ENCODE measurements at regions not wholly inside any gene's neighbourhood (a gene's known extent, or its start where the extent isn't known, plus 50 kb on each side); places are given as distances from the start of the nearest gene placed in this dataset.

DNA sequence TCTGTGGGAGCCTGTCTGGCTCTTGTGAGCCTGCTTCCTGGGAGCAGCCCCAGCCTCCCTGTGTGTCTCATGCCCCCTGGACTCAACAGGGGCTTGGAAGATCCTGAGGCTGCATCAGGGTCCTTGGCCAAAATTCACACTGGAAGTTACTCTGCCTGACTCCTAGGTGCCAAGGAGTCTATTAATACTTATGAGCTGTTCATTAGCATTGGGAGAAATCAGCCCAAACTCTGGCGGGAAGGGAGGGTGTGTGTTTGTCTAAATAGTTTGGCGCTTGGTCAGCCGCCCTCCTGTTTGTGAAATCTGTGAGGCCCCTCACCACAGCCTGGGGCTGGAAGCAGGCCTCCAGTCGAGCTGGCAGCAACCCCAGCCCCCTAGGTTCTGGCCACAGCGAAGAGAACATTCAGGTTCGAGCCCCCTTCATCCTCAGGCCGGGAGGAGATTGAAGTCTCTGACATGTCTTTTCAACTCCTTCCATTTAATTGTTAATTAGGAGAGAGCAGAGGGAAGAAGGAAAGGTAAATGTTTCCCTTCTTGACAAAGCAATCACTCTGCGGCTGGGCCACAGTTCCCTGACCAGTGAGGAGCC, 82.1 kb upstream of the F3 start:
- TF ChIP-seq GABPA (IDR thresholded peaks at IDR 0.05; ENCODE audit: low read depth) = no peak
- TF ChIP-seq POLR2AphosphoS5 (IDR thresholded peaks at IDR 0.05; ENCODE audit: low read depth) = no peak
- no peak for TF ChIP-seq SPI1 (IDR thresholded peaks at IDR 0.05; ENCODE audit: borderline replicate concordance, low read depth)
- TF ChIP-seq, protein P1, sequence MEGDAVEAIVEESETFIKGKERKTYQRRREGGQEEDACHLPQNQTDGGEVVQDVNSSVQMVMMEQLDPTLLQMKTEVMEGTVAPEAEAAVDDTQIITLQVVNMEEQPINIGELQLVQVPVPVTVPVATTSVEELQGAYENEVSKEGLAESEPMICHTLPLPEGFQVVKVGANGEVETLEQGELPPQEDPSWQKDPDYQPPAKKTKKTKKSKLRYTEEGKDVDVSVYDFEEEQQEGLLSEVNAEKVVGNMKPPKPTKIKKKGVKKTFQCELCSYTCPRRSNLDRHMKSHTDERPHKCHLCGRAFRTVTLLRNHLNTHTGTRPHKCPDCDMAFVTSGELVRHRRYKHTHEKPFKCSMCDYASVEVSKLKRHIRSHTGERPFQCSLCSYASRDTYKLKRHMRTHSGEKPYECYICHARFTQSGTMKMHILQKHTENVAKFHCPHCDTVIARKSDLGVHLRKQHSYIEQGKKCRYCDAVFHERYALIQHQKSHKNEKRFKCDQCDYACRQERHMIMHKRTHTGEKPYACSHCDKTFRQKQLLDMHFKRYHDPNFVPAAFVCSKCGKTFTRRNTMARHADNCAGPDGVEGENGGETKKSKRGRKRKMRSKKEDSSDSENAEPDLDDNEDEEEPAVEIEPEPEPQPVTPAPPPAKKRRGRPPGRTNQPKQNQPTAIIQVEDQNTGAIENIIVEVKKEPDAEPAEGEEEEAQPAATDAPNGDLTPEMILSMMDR (IDR thresholded peaks at IDR 0.05; ENCODE audit: insufficient read depth, low read length) = no peak
- TF ChIP-seq, protein P2, sequence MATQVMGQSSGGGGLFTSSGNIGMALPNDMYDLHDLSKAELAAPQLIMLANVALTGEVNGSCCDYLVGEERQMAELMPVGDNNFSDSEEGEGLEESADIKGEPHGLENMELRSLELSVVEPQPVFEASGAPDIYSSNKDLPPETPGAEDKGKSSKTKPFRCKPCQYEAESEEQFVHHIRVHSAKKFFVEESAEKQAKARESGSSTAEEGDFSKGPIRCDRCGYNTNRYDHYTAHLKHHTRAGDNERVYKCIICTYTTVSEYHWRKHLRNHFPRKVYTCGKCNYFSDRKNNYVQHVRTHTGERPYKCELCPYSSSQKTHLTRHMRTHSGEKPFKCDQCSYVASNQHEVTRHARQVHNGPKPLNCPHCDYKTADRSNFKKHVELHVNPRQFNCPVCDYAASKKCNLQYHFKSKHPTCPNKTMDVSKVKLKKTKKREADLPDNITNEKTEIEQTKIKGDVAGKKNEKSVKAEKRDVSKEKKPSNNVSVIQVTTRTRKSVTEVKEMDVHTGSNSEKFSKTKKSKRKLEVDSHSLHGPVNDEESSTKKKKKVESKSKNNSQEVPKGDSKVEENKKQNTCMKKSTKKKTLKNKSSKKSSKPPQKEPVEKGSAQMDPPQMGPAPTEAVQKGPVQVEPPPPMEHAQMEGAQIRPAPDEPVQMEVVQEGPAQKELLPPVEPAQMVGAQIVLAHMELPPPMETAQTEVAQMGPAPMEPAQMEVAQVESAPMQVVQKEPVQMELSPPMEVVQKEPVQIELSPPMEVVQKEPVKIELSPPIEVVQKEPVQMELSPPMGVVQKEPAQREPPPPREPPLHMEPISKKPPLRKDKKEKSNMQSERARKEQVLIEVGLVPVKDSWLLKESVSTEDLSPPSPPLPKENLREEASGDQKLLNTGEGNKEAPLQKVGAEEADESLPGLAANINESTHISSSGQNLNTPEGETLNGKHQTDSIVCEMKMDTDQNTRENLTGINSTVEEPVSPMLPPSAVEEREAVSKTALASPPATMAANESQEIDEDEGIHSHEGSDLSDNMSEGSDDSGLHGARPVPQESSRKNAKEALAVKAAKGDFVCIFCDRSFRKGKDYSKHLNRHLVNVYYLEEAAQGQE (IDR thresholded peaks at IDR 0.05; ENCODE audit: insufficient replicate concordance, low read depth) = no peak
- H3K4me3 ChIP-seq (replicated peaks; ENCODE audit: insufficient read depth, low read length) = no peak overlapping the region
- DNase-seq (ENCODE audit: low read depth in 1 of 2, low spot score in 1 of 2) = no peak
- H3K27ac ChIP-seq (replicated peaks) = no peak overlapping the region
- H3K27me3 ChIP-seq (ENCODE audit: insufficient read depth, poor library complexity, severe bottlenecking) = no peaks in the 10 kb centered on the region

DNA sequence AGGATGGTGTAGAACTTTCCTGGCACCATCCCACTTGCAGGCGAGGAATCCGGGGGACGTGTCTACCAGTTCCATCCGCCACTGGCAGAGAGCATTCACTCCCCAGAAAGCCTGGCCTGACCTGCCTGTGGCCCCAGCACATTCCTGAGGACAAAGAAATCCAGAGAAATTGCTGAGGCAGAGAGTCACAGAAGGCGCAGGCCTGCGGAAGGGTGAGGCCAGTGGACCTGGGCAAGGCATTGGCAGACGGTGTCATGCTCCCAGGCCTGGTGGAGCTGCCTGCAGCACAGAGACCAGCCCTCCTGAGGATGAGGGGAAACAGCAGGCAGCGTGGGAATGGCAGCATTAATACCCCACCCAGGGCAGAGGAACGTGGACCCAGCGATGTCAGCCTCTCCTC, 81.2 kb upstream of the F3 start:
- DNase-seq (ENCODE audit: low read depth in 1 of 2, low spot score in 1 of 2) = no peak
- Histone ChIP-seq H3K4me3 (replicated peaks; ENCODE audit: insufficient read depth, low read length) (no peak overlapping the region), H3K27ac (replicated peaks) (no peak overlapping the region), H3K27me3 (ENCODE audit: insufficient read depth, poor library complexity, severe bottlenecking) (no peaks in the 10 kb centered on the region)
- no peak for TF ChIP-seq SPI1 (IDR thresholded peaks at IDR 0.05; ENCODE audit: borderline replicate concordance, low read depth)

DNA sequence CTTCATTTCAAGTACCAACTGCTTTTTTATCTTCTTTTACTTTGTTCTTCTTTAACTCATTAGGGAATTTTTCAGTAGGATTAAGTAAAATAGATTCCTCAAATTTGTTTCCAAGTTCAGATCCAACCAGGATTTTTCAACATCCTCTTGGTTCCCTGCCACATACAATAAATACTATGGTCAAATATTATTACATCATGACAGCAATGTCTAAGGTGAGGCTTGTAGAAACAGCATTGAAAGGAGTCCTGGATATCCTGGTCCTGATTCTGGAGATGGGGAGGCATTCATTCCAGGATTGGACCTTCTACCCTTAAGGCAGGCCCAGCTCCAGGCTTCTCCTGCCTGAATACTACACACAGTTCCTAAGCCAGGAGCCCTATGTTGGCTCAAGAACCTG, 80.2 kb upstream of the F3 start:
- no peak overlapping the region for H3K4me3 ChIP-seq (replicated peaks; ENCODE audit: insufficient read depth, low read length)
- TF ChIP-seq, protein P1 (IDR thresholded peaks at IDR 0.05; ENCODE audit: insufficient read depth, low read length) = no peak
- TF ChIP-seq, protein P2 (IDR thresholded peaks at IDR 0.05; ENCODE audit: insufficient replicate concordance, low read depth) = no peak
- no peak for TF ChIP-seq POLR2AphosphoS5 (IDR thresholded peaks at IDR 0.05; ENCODE audit: low read depth)
- TF ChIP-seq GABPA (IDR thresholded peaks at IDR 0.05; ENCODE audit: low read depth) = no peak
- no peak for TF ChIP-seq SPI1 (IDR thresholded peaks at IDR 0.05; ENCODE audit: borderline replicate concordance, low read depth)
- DNase-seq (ENCODE audit: low read depth in 1 of 2, low spot score in 1 of 2) = no peak
- H3K27me3 ChIP-seq (ENCODE audit: insufficient read depth, poor library complexity, severe bottlenecking) = no peaks in the 10 kb centered on the region
- no peak overlapping the region for H3K27ac ChIP-seq (replicated peaks)

DNA sequence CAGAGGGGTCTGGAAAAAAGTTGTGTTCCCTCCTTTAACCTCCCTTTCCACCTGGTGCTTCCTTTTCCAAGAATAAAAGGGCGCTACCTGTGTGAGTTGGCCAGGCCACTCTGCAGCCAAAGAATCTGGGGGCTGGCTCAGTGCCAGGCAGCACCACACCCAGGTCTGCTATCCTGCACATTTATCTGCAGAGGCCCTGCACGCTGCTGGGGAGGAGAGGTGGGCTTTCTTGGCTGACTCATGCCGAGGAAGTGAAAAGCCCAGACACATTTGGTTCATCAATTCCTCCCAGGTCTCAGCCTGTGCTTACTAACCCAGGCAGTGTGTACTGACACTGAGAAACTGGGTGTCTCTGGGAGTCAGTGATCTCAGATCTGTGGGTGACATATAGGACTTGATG, 79.8 kb upstream of the F3 start:
- no peak for DNase-seq (ENCODE audit: low read depth in 1 of 2, low spot score in 1 of 2)
- H3K4me3 ChIP-seq (replicated peaks; ENCODE audit: insufficient read depth, low read length) = no peak overlapping the region
- TF ChIP-seq, protein P2 (IDR thresholded peaks at IDR 0.05; ENCODE audit: insufficient replicate concordance, low read depth) = no peak
- TF ChIP-seq POLR2AphosphoS5 (IDR thresholded peaks at IDR 0.05; ENCODE audit: low read depth) (no peak), SPI1 (IDR thresholded peaks at IDR 0.05; ENCODE audit: borderline replicate concordance, low read depth) (no peak), GABPA (IDR thresholded peaks at IDR 0.05; ENCODE audit: low read depth) (no peak)
- TF ChIP-seq, protein P1 (IDR thresholded peaks at IDR 0.05; ENCODE audit: insufficient read depth, low read length) = no peak
- no peaks in the 10 kb centered on the region for H3K27me3 ChIP-seq (ENCODE audit: insufficient read depth, poor library complexity, severe bottlenecking)
- no peak overlapping the region for H3K27ac ChIP-seq (replicated peaks)
